ENCODE measurements at regions not wholly inside any gene's neighbourhood (a gene's known extent, or its start where the extent isn't known, plus 50 kb on each side); places are given as distances from the start of the nearest gene placed in this dataset.

DNA sequence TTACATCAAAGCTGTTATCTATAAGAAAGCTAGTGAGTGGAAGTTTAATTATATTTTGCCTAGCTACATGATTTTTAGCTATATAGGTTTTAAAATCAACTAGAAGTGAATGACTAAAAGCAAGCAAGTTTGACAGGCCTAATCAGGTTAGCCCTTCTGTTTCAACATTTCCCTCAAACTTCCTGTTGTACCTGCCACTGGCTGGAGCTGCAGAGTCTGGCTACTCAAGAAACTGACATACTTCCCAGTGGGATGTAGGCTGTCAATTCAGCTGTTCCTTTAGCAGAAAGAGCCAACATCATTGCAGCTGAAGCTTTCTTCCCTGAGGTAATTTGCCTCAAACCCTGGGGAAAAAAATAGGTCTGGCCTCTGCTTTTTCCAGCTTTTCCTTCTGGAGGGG, 87.1 kb upstream of the TNR start:
- no peak for DNase-seq (ENCODE audit: low read depth in 3 of 3, low spot score in 2 of 3)

DNA sequence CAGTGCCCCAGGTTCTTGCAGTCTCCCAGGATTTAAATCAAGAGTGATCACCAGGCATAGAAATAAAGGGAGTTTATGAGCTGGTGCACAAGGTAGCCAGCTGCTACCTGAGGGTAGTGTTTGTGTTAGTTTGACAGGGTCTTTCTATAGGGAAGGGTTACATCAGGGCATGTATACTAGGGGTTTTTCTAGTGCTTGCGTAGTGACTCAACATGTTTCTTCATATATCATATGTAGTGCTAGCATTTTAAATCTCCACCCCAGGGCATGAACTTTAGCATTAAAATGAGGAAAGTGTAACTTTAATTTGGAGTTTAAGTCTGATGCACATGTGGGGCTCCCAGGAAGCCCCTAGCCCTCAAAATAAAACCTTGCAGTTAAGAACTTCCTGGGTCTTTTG, 86.5 kb upstream of the TNR start:
- no peak for DNase-seq (ENCODE audit: low read depth in 3 of 3, low spot score in 2 of 3)

DNA sequence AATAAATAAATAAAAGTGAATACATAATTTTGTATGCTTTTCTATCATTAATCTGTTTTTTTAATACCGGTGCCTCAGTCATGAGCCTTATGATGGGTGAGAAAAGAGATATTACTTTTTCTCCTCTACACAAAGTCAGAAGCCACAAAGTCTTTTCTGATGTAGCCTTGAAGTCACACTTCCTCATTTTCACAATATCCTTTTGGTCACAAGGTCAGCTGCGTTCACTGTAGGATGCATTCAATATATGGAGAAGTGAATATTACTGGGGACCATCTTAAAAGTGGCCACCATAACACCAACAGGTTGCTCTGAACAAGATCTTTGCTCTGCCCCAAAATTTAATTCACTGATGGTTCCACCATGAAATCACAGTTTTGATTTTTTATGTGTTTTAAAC, 83.3 kb upstream of the TNR start:
- no peak for DNase-seq (ENCODE audit: low read depth in 3 of 3, low spot score in 2 of 3)

DNA sequence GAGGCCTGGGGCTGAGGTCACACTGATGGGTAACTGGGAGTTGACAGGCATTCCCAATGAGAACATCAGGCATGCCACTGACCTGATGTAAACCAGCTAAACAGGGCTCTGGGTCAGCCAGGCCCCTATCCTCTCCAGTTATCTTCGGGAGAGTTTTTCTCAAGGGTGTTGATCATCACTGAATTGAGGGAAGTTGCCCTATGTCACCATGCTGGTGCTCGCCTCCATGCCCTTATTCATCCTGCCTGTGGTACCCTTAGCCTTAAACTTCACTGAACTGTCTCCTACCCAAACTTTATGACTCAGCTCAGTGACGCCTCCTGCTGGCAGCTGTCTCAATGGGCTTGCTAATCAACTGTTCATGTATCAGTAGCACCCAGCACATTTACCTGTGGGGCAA, 80.7 kb upstream of the TNR start:
- no peak for DNase-seq (ENCODE audit: low read depth in 3 of 3, low spot score in 2 of 3)

DNA sequence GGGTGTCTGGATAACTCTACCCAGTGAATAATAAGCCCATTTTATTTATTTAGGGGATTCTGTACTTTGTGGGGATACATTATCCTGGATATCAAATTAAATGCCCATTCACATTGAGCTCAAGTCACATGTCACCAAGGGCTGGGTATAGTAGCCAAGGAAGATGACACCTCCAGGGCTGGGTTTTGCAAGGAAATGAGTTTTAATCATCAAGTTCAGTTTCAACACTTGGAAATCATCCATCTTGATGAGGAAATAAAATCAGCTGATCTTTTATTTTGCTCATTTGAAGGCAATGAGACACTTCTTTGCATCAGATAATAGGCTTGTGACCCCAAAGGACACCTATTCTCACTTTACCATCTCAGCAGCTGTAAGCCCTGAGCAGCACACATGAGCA, 80.0 kb upstream of the TNR start:
- DNase-seq (ENCODE audit: low read depth in 3 of 3, low spot score in 2 of 3), result no peak

DNA sequence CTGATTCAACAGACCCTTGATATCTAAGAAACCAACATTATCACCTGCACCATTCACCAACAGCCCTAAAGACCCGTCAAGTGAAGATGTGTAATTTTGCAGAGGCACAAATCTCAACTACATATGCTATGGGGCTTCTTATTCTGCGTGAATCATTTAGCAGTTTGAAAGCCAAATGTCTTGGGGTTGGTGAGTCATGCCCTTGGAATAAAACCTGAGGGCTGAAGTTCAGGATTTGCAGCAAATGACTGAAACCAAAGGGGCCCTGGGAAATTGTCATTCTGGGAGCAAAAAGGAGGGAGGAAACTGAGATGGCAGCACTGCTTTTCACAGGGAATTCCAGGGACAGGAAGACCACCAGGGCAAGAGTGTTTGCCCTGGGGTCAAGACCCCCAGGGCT, 79.2 kb upstream of the TNR start:
- DNase-seq (ENCODE audit: low read depth in 3 of 3, low spot score in 2 of 3), result no peak

DNA sequence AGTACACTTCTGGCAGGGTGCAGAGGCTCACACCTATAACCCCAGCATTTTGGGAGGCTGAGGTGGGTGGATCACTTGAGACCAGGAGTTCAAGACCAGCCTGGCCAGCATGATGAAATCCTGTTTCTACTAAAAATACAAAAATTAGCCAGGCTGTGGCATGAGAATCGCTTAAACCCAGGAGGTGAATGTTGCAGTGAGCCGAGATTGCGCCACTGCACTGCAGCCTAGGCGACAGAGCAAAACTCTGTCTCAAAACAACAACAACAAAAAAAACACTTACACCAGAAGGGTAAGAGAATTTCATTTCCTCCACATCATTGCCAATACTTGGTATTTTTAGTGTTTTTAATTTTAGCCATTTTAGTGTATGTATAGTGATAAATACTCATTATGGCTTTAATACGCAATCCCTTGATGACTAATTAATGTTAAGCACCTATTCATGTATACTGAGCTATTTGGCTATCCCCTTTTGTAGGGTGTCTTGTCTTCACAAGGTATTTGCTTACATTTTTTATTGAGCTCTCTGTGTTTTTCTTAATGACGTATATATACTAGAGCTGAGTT, 77.1 kb upstream of the TNR start:
- no peak for DNase-seq (ENCODE audit: low read depth in 3 of 3, low spot score in 2 of 3)

DNA sequence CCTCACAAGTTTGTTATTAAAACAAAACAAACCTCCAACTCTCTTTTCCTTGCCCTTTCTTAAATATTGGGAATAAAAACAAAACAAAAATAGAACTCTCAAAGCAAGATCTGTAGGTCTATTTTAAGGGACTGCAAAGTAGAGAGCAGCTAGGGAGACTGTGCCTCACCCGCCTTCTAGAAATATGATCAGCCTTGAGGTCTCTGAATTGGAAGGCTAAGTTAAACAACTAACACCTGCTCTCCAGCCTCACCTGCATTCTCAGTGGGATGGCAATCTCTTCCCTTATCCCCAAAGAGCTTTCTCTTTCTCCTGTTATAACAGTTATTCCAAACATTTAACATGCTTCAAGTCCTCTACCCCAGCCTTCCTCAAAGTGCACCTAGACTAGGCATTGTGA, 75.5 kb upstream of the TNR start:
- no peak for DNase-seq (ENCODE audit: low read depth in 3 of 3, low spot score in 2 of 3)

DNA sequence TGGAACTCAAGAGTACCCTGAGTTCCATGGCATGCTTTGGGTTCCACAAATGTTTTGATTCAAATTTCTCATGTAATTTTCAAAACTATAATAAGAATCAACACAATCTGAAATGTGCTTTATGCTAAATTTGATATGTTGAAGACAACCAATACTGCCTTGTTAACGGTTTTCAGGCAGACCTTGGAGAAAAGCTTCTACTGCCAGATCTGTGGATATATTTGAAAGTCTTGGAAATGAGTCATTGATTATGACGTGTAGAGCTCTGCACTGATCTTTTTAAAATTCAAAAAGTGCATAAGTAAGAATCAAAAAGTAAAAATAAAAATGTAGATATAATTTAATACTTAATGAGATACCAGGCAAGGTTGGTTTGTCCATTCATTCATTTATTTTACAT, 74.0 kb upstream of the TNR start:
- DNase-seq (ENCODE audit: low read depth in 3 of 3, low spot score in 2 of 3), result no peak

DNA sequence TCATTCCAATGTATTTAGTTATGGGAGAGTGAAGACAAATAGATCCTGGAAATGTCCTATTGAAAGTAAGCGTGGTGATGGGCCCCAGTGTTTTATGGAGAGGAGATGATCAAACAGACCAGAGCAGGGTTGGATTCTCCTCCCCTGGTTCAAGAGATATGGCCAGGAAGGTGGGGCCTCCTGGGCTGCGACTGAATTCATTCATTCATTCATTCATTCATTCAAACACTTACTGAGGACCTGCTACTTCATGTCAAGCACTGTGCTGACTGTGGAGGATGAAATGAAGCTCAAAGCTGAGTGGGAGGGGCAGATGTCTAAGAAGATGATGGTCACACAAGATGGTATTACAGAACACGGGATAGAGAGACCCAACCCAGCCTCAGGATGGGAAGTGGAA, 71.5 kb upstream of the TNR start:
- no peak for DNase-seq (ENCODE audit: low read depth in 3 of 3, low spot score in 2 of 3)

DNA sequence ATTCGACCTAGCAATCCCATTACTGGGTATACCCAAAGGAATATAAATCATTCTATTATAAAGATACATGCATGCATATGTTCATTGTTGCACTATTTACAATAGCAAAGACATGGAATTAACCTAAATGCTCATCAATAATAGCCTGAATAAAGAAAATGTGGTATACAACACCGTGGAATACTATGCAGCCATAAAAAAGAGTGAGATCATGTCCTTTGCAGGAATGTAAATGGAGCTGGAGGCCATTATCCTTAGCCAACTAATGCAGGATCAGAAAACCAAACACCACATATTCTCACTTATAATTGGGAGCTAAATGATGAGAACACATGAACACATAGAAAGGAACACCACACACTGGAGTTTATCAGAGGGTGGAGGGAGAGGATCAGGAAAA, 69.5 kb upstream of the TNR start:
- no peak for DNase-seq (ENCODE audit: low read depth in 3 of 3, low spot score in 2 of 3)

DNA sequence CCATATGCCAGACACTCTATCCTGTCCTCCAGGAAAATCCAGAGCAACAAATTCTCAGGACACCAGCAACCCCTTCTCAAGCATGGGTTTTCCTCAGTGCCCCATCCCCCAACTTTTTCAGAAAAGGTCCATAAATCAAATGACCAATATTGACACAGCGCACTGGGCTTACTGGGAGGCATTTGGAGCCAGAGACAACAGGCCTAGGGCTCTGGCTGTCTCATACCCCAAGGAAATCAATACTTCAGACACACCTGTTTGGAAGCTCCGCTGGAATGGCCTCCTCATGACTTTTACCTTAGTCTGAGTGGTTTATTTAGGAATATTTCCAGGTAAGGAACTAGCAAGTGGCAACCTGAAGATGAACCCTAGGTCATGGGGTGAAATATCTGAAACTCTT, 66.9 kb upstream of the TNR start:
- DNase-seq (ENCODE audit: low read depth in 3 of 3, low spot score in 2 of 3), result no peak

DNA sequence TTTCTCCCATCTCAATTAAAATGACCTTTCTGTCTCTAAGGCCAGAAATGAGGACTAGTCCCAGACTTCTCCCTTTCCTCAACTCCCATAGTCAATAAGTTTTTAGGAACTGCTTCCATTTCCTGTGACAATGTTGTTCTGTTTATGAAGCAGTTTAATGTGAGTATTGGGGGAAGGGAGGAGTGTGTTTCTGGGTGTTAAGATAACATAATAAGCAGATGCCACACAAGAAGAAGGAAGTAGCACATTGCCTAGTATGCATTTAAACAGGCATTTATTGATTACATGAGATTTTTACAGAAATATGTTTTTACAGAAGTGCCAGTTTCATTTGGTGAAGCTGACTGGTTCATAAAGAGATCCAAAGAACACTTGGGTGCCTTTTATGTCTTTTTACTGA, 65.6 kb upstream of the TNR start:
- no peak for DNase-seq (ENCODE audit: low read depth in 3 of 3, low spot score in 2 of 3)

DNA sequence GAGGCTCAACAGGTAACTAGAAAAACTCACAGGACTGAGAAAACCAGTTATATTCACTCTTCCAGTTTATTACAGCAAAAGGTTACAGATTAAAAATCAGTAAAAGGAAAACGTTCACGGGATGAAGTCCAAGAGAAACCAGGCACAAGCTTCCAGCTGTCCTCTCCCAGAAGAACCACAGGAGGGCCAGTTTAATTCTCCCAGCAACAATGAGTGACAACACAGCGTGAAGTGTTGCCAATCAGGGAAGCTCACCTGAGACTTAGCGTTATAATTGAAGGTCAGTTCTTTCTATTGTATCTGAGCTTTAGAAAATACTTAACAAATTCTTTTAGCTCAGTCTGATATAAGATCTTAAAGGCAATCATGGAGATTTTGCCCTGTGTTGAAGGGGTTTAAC, 65.2 kb upstream of the TNR start:
- no peak for DNase-seq (ENCODE audit: low read depth in 3 of 3, low spot score in 2 of 3)

DNA sequence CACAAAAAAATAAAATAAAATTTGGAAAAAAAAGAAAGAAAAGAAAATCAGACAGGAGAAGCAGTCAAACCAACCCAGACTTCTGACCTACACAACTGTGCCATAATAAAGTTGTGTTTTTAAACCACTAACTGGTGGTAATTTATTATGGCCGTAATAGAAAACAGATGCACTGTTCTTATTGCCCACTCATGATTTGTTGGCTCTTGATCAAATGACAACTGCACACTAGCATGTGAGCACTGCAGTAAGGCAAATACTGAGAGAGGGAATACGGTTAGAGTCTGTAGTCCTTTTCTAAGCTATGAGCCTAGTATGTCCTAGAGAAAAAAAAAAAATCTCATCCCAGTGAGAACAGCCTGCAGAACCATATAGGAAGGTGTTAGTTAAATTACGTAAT, 61.2 kb upstream of the TNR start:
- DNase-seq (ENCODE audit: low read depth in 3 of 3, low spot score in 2 of 3), result no peak

DNA sequence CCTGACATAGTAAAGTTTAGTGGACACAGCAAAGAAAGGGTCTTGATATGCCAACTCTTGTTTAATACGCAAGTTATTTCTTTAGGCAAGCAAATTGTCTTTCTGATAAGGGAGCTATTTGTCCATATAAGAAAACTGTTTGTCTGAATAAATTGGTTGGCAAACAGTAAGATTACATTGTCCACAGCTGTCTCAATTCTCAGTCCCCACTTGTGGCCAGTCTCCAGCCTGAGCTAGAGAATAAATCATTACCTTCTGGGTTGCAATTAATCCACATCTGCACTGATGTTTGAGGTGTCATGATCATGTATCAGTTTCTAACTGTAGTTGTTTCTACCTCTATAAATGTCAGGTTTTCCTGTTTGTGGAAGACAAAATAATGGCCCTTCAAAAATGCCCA, 60.0 kb upstream of the TNR start:
- DNase-seq (ENCODE audit: low read depth in 3 of 3, low spot score in 2 of 3), result no peak

DNA sequence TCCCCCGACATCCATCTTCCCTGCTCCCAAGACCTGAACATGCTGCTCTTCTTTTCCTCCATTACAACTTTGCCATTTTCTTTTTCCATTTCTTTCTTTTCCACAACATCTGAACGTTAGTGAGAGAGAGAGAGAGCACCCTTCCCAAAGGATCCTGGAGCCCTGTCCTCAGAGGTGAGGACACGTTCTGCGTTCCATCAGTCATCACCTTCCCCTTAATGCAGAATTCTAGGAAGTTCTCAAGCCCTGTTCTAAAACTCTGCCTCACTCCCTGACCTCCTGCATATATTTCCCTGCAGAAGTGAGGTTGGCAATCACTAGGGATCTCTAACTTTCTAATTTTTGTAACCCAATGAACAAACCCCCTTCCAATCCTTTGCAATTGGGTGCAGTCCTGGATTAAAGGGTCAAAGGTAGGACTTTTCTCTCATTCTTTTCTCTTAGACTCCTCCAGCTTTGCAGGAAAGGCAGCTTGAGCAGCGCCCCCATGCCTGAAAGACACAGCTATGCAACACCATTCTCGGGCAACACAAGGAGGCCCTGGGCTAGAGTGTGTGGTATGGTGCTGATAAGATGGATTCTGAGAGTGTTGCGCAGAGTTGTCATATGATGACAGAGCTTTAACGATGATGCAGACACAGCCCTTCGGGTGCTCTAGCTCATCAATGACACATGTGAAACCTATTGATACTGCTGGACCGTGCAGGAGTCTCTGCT, 59.2 kb upstream of the TNR start:
- no peak for DNase-seq (ENCODE audit: low read depth in 3 of 3, low spot score in 2 of 3)

DNA sequence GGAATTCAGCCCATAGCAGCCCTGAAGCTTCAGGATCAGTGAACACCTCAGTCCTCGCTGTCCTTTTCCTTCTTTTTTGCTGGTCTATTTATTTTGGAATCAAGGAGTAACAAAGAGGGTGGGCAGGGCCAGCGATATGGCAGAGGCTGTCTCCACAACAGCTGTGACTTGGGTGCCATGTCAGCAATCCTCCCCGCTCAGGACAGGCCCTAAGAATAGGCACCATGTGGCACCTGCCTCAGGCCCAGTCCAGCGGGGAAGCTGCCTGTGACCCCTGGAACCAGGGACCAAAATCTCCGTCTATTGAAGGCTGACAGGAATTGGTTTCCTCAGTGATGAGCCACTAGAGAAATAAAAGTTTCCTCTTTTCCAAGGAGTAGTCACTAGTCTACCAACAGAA, 58.6 kb upstream of the TNR start:
- DNase-seq (ENCODE audit: low read depth in 3 of 3, low spot score in 2 of 3), result no peak

DNA sequence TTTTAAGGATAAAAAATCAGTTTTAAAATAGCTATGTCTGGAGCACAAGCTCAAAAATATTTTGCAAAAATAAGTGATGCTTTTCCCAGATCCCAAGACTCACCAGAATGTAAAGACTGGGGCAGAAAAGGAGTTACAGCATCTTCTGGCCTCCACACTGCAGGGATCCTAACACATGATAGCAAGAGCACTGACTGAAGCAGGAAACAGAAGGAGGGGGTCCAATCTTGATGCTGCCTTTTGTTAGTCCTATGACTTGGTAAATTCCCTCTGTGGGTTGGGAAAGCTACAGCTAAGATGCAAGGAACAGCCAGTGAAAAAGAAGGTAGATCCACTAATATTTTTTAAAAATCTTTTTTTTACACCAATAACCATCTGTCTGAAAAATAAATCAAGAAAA, 54.2 kb upstream of the TNR start:
- no peak for DNase-seq (ENCODE audit: low read depth in 3 of 3, low spot score in 2 of 3)

DNA sequence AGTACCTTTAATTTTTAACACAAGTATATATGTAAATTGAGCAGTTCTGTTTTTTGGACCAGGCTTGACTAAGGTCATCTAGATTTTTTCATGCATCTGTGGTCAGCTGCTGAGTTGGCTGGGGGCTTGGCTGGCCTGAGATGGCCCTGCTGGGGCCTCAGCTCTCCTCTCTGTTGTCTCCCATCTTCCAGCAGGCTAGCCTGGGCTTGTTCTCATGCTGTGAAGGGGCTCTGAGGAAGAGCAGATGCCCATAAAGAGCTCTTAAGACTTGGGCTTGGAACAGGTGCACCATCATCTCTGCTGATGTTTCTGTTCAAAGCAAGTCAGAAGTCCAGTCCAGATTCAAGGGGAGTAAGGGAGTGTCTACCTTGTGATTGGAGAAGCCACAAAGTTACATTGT, 51.2 kb upstream of the TNR start:
- no peak for DNase-seq (ENCODE audit: low read depth in 3 of 3, low spot score in 2 of 3)

DNA sequence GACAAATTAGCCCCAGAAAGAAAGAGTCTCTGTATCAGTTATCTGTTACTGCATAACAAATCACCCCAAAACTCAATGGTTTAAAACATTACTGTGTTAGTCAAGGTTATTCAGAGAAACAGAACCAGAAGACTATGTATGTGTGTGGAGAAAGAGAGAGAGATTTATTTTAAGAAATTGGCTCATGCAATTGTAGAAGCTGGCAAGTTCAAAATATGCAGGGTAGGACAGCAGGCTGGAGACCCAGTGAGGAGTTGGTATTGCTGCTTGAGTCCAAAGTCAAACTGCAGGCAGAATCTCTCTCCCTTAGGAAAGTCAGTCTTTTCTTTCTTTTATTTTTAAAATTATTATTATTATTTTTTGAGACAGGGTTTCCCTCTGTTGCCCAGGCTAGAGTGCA, 50.2 kb upstream of the TNR start:
- no peak for DNase-seq (ENCODE audit: low read depth in 3 of 3, low spot score in 2 of 3)

All from right renal cortex interstitium (tissue), 3 donors.